Sigmoid colon (tissue), 4 donors: ENCODE measurements at regions not wholly inside any gene's neighbourhood (a gene's known extent, or its start where the extent isn't known, plus 50 kb on each side); places are given as distances from the start of the nearest gene placed in this dataset.

Experiments
- POLR2A ChIP-seq, 2 donors: fragments of 450-650 bp; IDR thresholded peaks; one replicate each; pipeline ENCODE4 v1.6.1; 2016; ENCODE audit warnings: antibody characterized with exemption in 2 of 2, mild to moderate bottlenecking in 2 of 2, moderate library complexity in 2 of 2
- POLR2AphosphoS5 ChIP-seq, 4 donors: sonication (generic); formaldehyde crosslinking; IDR thresholded peaks; one replicate each; pipeline ENCODE4 v1.6.1; 2017; ENCODE audit warnings: antibody characterized with exemption in 4 of 4
- TF ChIP-seq, protein P1 (sequence below), 4 experiments: fragments of 450-650 bp in 3 of 4; fragments of 200-600 bp in 1 of 4; IDR thresholded peaks; one replicate each; pipeline ENCODE4 v1.5.1; 2016 to 2019; ENCODE audit warnings: antibody characterized with exemption in 4 of 4, mild to moderate bottlenecking in 3 of 4, moderate library complexity in 2 of 4

DNA sequence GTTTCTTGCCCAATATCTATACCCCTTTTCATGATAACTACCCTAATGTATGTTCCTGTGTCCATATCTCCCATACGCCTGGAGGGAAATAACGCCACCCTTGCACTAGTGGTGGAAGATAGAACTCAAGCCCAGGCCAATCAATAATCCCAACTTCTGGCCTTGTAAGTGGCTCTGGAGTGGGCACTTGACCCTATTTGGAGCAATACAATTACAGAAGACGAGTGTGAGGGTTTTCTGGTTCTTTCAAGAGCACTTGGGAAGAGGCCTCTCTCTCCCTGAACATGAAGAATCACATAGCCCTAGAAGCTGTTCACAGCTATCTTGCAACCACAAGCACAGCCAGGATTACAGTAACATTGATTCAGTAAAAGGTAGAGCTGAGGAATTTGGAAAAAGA, 217.9 kb downstream of the RAB11FIP4 start:
- TF ChIP-seq, protein P1, sequence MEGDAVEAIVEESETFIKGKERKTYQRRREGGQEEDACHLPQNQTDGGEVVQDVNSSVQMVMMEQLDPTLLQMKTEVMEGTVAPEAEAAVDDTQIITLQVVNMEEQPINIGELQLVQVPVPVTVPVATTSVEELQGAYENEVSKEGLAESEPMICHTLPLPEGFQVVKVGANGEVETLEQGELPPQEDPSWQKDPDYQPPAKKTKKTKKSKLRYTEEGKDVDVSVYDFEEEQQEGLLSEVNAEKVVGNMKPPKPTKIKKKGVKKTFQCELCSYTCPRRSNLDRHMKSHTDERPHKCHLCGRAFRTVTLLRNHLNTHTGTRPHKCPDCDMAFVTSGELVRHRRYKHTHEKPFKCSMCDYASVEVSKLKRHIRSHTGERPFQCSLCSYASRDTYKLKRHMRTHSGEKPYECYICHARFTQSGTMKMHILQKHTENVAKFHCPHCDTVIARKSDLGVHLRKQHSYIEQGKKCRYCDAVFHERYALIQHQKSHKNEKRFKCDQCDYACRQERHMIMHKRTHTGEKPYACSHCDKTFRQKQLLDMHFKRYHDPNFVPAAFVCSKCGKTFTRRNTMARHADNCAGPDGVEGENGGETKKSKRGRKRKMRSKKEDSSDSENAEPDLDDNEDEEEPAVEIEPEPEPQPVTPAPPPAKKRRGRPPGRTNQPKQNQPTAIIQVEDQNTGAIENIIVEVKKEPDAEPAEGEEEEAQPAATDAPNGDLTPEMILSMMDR (IDR thresholded peaks at IDR 0.05): no peak
- TF ChIP-seq POLR2A (IDR thresholded peaks at IDR 0.05): no peak
- no peak for TF ChIP-seq POLR2AphosphoS5 (IDR thresholded peaks at IDR 0.05)
